HL-60 (cell line): ENCODE measurements at regions not wholly inside any gene's neighbourhood (a gene's known extent, or its start where the extent isn't known, plus 50 kb on each side); places are given as distances from the start of the nearest gene placed in this dataset.

ENCODE experiments used
- DNase-seq, 2 experiments: peaks; one replicate each; pipeline ENCODE4 v3.0.0-alpha.2; 2010 to 2020; ENCODE audit warnings: low read depth in 1 of 2, low spot score in 1 of 2
- H3K27ac ChIP-seq: fragments of 250-450 bp; sonication (Bioruptor Pico); replicated peaks from 2 replicates; pipeline ENCODE4 v1.5.1; 2020; ENCODE audit warnings: mild to moderate bottlenecking, moderate library complexity
- H3K27me3 ChIP-seq: fragments of 250-450 bp; sonication (Bioruptor Pico); 2 replicates; pipeline ENCODE4 v1.5.1; 2021; ENCODE audit warnings: mild to moderate bottlenecking, moderate library complexity; ENCODE audit not compliant: insufficient read depth, poor library complexity, severe bottlenecking
- H3K4me3 ChIP-seq: replicated peaks from 2 replicates; pipeline ENCODE4 v1.5.1; 2011; ENCODE audit warnings: mild to moderate bottlenecking, control low read depth, low read length; ENCODE audit not compliant: insufficient read depth
- GABPA ChIP-seq: IDR thresholded peaks from 2 replicates; pipeline ENCODE4 v1.6.1; 2012; ENCODE audit warnings: low read depth
- POLR2AphosphoS5 ChIP-seq: IDR thresholded peaks from 2 replicates; pipeline ENCODE4 v1.6.1; 2012; ENCODE audit warnings: low read depth
- SPI1 ChIP-seq: IDR thresholded peaks from 2 replicates; pipeline ENCODE4 v1.6.1; 2012; ENCODE audit warnings: low read depth, mild to moderate bottlenecking, borderline replicate concordance
- TF ChIP-seq, protein P1 (sequence below): IDR thresholded peaks from 2 replicates; pipeline ENCODE4 v1.6.1; 2012; ENCODE audit warnings: low read depth; ENCODE audit not compliant: insufficient replicate concordance
- TF ChIP-seq, protein P2 (sequence below): IDR thresholded peaks from one replicate; pipeline ENCODE4 v1.5.1; 2011; ENCODE audit warnings: low read length, control low read depth, inconsistent platforms; ENCODE audit not compliant: insufficient read depth

DNA sequence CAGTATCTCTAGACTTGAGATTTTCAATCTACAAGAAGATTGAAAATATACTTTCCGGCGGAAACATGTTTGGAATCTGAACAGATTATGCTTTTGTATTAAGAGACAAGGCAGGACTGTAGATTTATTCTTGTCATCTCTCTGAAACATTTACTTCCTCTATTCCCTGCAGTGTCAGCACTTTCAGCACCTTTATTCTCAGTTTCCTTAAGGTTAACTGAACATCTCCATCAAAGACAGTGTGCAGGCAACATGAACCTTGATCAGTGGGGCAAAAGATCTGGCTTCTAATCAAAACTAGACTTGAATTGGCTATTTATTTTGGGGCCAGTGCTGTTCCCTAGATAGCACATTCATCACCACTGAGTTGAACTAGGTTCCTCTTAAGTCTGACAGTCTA lies 129.9 kb upstream of the HCN1 start:
- H3K27ac ChIP-seq: no peak overlapping the region
- H3K27me3 ChIP-seq: no peaks in the 10 kb centered on the region
- no peak overlapping the region for H3K4me3 ChIP-seq
- no peak for DNase-seq
- no peak for TF ChIP-seq POLR2AphosphoS5
- TF ChIP-seq, protein P1, sequence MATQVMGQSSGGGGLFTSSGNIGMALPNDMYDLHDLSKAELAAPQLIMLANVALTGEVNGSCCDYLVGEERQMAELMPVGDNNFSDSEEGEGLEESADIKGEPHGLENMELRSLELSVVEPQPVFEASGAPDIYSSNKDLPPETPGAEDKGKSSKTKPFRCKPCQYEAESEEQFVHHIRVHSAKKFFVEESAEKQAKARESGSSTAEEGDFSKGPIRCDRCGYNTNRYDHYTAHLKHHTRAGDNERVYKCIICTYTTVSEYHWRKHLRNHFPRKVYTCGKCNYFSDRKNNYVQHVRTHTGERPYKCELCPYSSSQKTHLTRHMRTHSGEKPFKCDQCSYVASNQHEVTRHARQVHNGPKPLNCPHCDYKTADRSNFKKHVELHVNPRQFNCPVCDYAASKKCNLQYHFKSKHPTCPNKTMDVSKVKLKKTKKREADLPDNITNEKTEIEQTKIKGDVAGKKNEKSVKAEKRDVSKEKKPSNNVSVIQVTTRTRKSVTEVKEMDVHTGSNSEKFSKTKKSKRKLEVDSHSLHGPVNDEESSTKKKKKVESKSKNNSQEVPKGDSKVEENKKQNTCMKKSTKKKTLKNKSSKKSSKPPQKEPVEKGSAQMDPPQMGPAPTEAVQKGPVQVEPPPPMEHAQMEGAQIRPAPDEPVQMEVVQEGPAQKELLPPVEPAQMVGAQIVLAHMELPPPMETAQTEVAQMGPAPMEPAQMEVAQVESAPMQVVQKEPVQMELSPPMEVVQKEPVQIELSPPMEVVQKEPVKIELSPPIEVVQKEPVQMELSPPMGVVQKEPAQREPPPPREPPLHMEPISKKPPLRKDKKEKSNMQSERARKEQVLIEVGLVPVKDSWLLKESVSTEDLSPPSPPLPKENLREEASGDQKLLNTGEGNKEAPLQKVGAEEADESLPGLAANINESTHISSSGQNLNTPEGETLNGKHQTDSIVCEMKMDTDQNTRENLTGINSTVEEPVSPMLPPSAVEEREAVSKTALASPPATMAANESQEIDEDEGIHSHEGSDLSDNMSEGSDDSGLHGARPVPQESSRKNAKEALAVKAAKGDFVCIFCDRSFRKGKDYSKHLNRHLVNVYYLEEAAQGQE: no peak
- TF ChIP-seq, protein P2, sequence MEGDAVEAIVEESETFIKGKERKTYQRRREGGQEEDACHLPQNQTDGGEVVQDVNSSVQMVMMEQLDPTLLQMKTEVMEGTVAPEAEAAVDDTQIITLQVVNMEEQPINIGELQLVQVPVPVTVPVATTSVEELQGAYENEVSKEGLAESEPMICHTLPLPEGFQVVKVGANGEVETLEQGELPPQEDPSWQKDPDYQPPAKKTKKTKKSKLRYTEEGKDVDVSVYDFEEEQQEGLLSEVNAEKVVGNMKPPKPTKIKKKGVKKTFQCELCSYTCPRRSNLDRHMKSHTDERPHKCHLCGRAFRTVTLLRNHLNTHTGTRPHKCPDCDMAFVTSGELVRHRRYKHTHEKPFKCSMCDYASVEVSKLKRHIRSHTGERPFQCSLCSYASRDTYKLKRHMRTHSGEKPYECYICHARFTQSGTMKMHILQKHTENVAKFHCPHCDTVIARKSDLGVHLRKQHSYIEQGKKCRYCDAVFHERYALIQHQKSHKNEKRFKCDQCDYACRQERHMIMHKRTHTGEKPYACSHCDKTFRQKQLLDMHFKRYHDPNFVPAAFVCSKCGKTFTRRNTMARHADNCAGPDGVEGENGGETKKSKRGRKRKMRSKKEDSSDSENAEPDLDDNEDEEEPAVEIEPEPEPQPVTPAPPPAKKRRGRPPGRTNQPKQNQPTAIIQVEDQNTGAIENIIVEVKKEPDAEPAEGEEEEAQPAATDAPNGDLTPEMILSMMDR: no peak
- no peak for TF ChIP-seq GABPA
- TF ChIP-seq SPI1: no peak

DNA sequence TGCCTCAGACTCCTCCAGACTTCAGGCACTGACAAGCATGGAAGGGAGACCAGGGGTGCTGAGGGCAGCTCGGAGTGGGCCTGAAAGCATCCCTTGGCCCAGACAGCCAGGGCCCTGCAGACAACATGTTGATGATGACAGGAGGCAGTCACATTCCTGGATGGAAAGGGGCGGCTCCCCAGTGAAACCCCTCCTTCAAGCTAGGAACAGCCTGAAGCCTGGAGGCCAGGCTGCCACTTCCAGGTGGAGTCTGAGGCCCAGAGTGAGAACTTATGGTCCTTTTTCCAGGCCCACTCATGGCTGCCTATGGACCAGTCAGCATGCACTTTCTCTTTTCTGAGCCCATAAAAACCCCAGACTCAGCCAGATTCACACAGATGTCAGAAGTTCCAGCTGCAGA lies 104.2 kb upstream of the HCN1 start:
- no peak overlapping the region for H3K4me3 ChIP-seq

DNA sequence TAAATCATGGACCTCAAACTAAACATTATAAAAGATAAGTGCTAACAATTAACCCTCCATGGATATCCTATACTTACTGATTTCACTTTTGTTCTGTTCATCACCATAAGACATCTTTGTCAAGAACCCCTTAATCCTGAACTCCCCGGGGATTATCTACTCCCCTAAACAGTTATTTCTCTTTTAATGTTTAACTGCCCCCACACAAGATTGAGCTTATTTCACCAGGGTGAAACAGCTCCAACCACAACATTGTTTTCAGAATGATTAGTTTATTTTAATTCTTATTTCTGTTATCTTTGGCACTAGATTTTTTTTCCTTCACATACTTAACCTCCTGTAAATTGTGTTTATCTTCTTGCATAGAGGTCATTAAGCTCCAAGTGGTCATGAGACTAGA lies 103.2 kb upstream of the HCN1 start:
- Histone ChIP-seq H3K4me3 (no peak overlapping the region), H3K27ac (no peak overlapping the region), H3K27me3 (no peaks in the 10 kb centered on the region)
- no peak for DNase-seq
- TF ChIP-seq, protein P1: no peak
- TF ChIP-seq, protein P2: no peak
- TF ChIP-seq SPI1: no peak
- no peak for TF ChIP-seq GABPA
- TF ChIP-seq POLR2AphosphoS5: no peak

More for the DNA sequence above, 104.2 kb upstream of the HCN1 start:
- Histone ChIP-seq H3K27ac (no peak overlapping the region), H3K27me3 (no peaks in the 10 kb centered on the region)
- TF ChIP-seq GABPA (no peak), POLR2AphosphoS5 (no peak), SPI1 (no peak)
- TF ChIP-seq, protein P1: no peak
- TF ChIP-seq, protein P2: no peak
- DNase-seq: no peak
